ENCODE measurements at regions not wholly inside any gene's neighbourhood (a gene's known extent, or its start where the extent isn't known, plus 50 kb on each side); places are given as distances from the start of the nearest gene placed in this dataset.

- H2BK5ac ChIP-seq (ENCODE audit: low read depth, low read length) = no peak overlapping the region
- H3K4me2 ChIP-seq (ENCODE audit: insufficient read depth in 1 of 2, low read depth in 2 of 2, low read length in 2 of 2) = no peak overlapping the region
- no peak overlapping the region for H4K5ac ChIP-seq (ENCODE audit: insufficient read length, low read depth, low read length)
- H3K27ac ChIP-seq (ENCODE audit: low read depth, low read length) = no peak overlapping the region
- H3K23me2 ChIP-seq (ENCODE audit: low read depth, low read length) = no peaks in the 10 kb centered on the region
- DNase-seq (ENCODE audit: low read depth in 1 of 2, low spot score in 2 of 2) (no peak), FAIRE-seq (no peak)
- H2AFZ ChIP-seq (ENCODE audit: low read length) = no peak overlapping the region
- H4K20me1 ChIP-seq (replicated peaks in 1 of 2; ENCODE audit: control insufficient read depth in 1 of 2, insufficient read depth in 2 of 2, low read length in 2 of 2) = no peaks in the 10 kb centered on the region
- H2BK15ac ChIP-seq (ENCODE audit: low read length) = no peak overlapping the region
- H3K4me1 ChIP-seq (replicated peaks in 1 of 4; ENCODE audit: control insufficient read depth in 3 of 4, insufficient read depth in 4 of 4, low read length in 3 of 4) = peaks cover 0 to 7% (median 2%) of the 10 kb centered on the region in 4 experiments; a peak in 2 of 7 replicates
- no peaks in the 10 kb centered on the region for H3K79me2 ChIP-seq (ENCODE audit: control insufficient read depth in 1 of 2, insufficient read depth in 2 of 2, low read length in 2 of 2)
- no peak overlapping the region for H2BK12ac ChIP-seq (ENCODE audit: low read depth, low read length)
- H3K14ac ChIP-seq (ENCODE audit: insufficient read length) = no peak overlapping the region
- H2BK120ac ChIP-seq (replicated peaks; ENCODE audit: low read depth, low read length) = no peak overlapping the region
- H3K23ac ChIP-seq (ENCODE audit: insufficient read length) = no peak overlapping the region
- H2AK5ac ChIP-seq (ENCODE audit: low read depth, low read length) = no peak overlapping the region
- no peaks in the 10 kb centered on the region for H3K79me1 ChIP-seq (ENCODE audit: low read depth, low read length)
- ChIA-PET CTCF (ENCODE audit: partially characterized antibody) (interaction anchor here (1.1 kb wide), 1 partner anchor 21 kb away, joined by 4 read pairs; no protein-coding TSS in a partner anchor), POLR2A (ENCODE audit: partially characterized antibody) (no interaction called here)
- no peaks in the 10 kb centered on the region for H3K27me3 ChIP-seq (replicated peaks in 1 of 4; ENCODE audit: control insufficient read depth in 3 of 4, extremely low read depth in 1 of 4, insufficient read depth in 3 of 4, low read length in 3 of 4)
- WGBS, 2 experiments (ENCODE audit: extremely low coverage in 1 of 2, insufficient coverage in 1 of 2, insufficient read length in 1 of 2, insufficient replicate concordance in 2 of 2, low coverage in 1 of 2, low lambda C conversion rate in 2 of 2, missing lambda C conversion rate in 1 of 2) = 93% methylated on average over 2 of the region's 3 CpGs; no CpG with 5 or more reads in 1 of the 2 experiments
- no peaks in the 10 kb centered on the region for H3K9me3 ChIP-seq (ENCODE audit: insufficient read depth in 2 of 2, low read depth in 1 of 2, low read length in 1 of 2)
- no peak overlapping the region for H3K9ac ChIP-seq (replicated peaks in 1 of 4; ENCODE audit: extremely low read depth in 1 of 4, low read depth in 3 of 4, low read length in 3 of 4)
- no peaks in the 10 kb centered on the region for H3K36me3 ChIP-seq (ENCODE audit: control insufficient read depth in 2 of 4, insufficient read depth in 4 of 4, low read length in 3 of 4)
- no peak overlapping the region for H3K4ac ChIP-seq (replicated peaks; ENCODE audit: insufficient read length, low read depth, low read length)
- no peak overlapping the region for H3K18ac ChIP-seq (ENCODE audit: extremely low read depth, low read length)
- H3K56ac ChIP-seq (replicated peaks; ENCODE audit: insufficient read length, low read depth, low read length) = no peak overlapping the region
- H2BK20ac ChIP-seq (ENCODE audit: low read length) = no peak overlapping the region
- H4K91ac ChIP-seq (replicated peaks; ENCODE audit: insufficient read length, low read length) = no peak overlapping the region
- no peak overlapping the region for H3K4me3 ChIP-seq (ENCODE audit: extremely low read depth in 1 of 4, insufficient read depth in 2 of 4, low read depth in 3 of 4, low read length in 4 of 4)
- no peak overlapping the region for H4K8ac ChIP-seq (ENCODE audit: extremely low read depth, insufficient read depth, low read length)
- TF ChIP-seq USF2 (IDR thresholded peaks at IDR 0.05; ENCODE audit: low read length) (no peak), SIN3A (conservative IDR thresholded peaks at IDR 0.05 in 1 of 2, IDR thresholded peaks at IDR 0.05 in 1 of 2; ENCODE audit: low read depth in 1 of 2, low read length in 2 of 2) (no peak), ATF3 (IDR thresholded peaks at IDR 0.05; ENCODE audit: insufficient read depth, low read depth, low read length) (no peak), RFX5 (IDR thresholded peaks at IDR 0.05; ENCODE audit: borderline replicate concordance, low read depth, low read length) (no peak), POU5F1 (IDR thresholded peaks at IDR 0.05; ENCODE audit: low read depth, low read length) (no peak), CBX5 (IDR thresholded peaks at IDR 0.05; ENCODE audit: low read depth, low read length) (no peak), PHF8 (conservative IDR thresholded peaks at IDR 0.05; ENCODE audit: low read depth, low read length) (no peak), TCF12 (IDR thresholded peaks at IDR 0.05; ENCODE audit: low read depth, low read length) (no peak), JUN (IDR thresholded peaks at IDR 0.05; ENCODE audit: low read depth, low read length) (no peak), RXRA (IDR thresholded peaks at IDR 0.05; ENCODE audit: insufficient read depth, low read depth, low read length) (no peak)
- TF ChIP-seq, protein P1, sequence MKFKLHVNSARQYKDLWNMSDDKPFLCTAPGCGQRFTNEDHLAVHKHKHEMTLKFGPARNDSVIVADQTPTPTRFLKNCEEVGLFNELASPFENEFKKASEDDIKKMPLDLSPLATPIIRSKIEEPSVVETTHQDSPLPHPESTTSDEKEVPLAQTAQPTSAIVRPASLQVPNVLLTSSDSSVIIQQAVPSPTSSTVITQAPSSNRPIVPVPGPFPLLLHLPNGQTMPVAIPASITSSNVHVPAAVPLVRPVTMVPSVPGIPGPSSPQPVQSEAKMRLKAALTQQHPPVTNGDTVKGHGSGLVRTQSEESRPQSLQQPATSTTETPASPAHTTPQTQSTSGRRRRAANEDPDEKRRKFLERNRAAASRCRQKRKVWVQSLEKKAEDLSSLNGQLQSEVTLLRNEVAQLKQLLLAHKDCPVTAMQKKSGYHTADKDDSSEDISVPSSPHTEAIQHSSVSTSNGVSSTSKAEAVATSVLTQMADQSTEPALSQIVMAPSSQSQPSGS (IDR thresholded peaks at IDR 0.05; ENCODE audit: low read length) = no peak
These were observed 147.1 kb upstream of the MYO3A start for GRCh38 chr10:25786899-25787298.
